Sigmoid colon (tissue), 6 donors: ENCODE measurements at regions not wholly inside any gene's neighbourhood (a gene's known extent, or its start where the extent isn't known, plus 50 kb on each side); places are given as distances from the start of the nearest gene placed in this dataset.

Experiments used
- DNase-seq: peaks from one replicate; pipeline ENCODE4 v3.0.0-alpha.2; 2019
- H3K27ac ChIP-seq, 4 donors: fragments of 200-600 bp; sonication (generic); one replicate each; pipeline ENCODE4 v1.5.1; 2016 to 2019; ENCODE audit warnings: mild to moderate bottlenecking in 1 of 4
- H3K27me3 ChIP-seq, 3 donors: fragments of 200-600 bp; sonication (generic); one replicate each; pipeline ENCODE4 v1.5.1; 2019; ENCODE audit warnings: mild to moderate bottlenecking in 1 of 3
- H3K36me3 ChIP-seq, 4 donors: fragments of 200-600 bp; sonication (generic); one replicate each; pipeline ENCODE4 v1.5.1; 2016 to 2019
- H3K4me1 ChIP-seq, 4 donors: fragments of 200-600 bp; sonication (generic); one replicate each; pipeline ENCODE4 v1.5.1; 2017 to 2019
- H3K4me3 ChIP-seq, 4 donors: fragments of 200-600 bp; sonication (generic); one replicate each; pipeline ENCODE4 v1.5.1; 2017 to 2019; ENCODE audit warnings: mild to moderate bottlenecking in 2 of 4, moderate library complexity in 1 of 4
- H3K9me3 ChIP-seq, 4 donors: fragments of 200-600 bp in 3 of 4; sonication (generic) in 3 of 4; one replicate each; pipeline versions ENCODE4 v1.5.1 to v1.6.1; 2013 to 2019
- EP300 ChIP-seq, 4 donors: sonication (generic); formaldehyde crosslinking; IDR thresholded peaks; one replicate each; pipeline ENCODE4 v1.6.1; 2017; ENCODE audit warnings: antibody characterized with exemption in 4 of 4
- POLR2A ChIP-seq, 2 donors: fragments of 450-650 bp; IDR thresholded peaks; one replicate each; pipeline ENCODE4 v1.6.1; 2016; ENCODE audit warnings: antibody characterized with exemption in 2 of 2, mild to moderate bottlenecking in 2 of 2, moderate library complexity in 2 of 2
- POLR2AphosphoS5 ChIP-seq, 4 donors: sonication (generic); formaldehyde crosslinking; IDR thresholded peaks; one replicate each; pipeline ENCODE4 v1.6.1; 2017; ENCODE audit warnings: antibody characterized with exemption in 4 of 4
- WGBS, 2 donors: extraction: QIAGEN DNeasy Blood & Tissue Kit; methylation state at CpG; one replicate each; pipeline ENCODE4 v1.1.7; 2013; 5-methylcytosine and 5-hydroxymethylcytosine counted together
- intact Hi-C: fragments of 100-400 bp; cut with DNase I; formaldehyde crosslinking; loops from one replicate; pipeline ENCODE4 v1.15.1; 2023
- TF ChIP-seq, protein P1 (sequence below), 4 experiments: fragments of 450-650 bp in 3 of 4; fragments of 200-600 bp in 1 of 4; IDR thresholded peaks; one replicate each; pipeline ENCODE4 v1.5.1; 2016 to 2019; ENCODE audit warnings: antibody characterized with exemption in 4 of 4, mild to moderate bottlenecking in 3 of 4, moderate library complexity in 2 of 4
- donor health status: healthy with polysubstance abuse.
- donor health status: healthy.

DNA sequence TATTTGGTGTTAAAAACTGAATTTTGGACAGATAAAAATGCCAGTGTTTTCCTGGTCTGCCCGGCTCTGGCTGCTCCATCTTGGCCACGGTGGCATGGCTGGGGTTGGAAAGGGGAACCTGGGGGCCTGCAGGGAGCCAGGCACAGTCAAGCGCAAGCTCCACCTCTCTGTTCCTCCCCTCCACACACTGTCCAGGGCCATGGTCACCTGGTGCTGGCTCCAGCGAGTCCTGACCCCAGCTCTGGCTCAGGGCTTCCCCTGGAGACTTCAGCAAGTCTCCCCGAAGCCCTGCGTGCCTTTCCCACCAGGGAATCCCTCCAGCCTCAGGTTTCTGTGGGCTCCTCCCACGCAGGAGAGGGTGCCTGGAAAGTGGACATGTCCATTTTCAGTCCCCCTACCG, 298.5 kb downstream of the QKI start:
- Histone ChIP-seq H3K27me3 (no peaks in the 10 kb centered on the region), H3K27ac (peak overlapping the region in 3 of 4 donors; percentile 33 to 65 (median 47)), H3K4me1 (peaks cover 0 to 19% (median 4%) of the 10 kb centered on the region in 4 donors), H3K4me3 (no peak overlapping the region), H3K9me3 (no peaks in the 10 kb centered on the region), H3K36me3 (no peaks in the 10 kb centered on the region)
- intact Hi-C loops = no loop called here
- WGBS, 2 donors = 71 to 76% methylated on average over 8 of the region's 8 CpGs
- no peak for DNase-seq
- TF ChIP-seq POLR2AphosphoS5 (IDR thresholded peaks at IDR 0.05) (no peak), EP300 (IDR thresholded peaks at IDR 0.05) (no peak), POLR2A (IDR thresholded peaks at IDR 0.05) (no peak)
- TF ChIP-seq, protein P1, sequence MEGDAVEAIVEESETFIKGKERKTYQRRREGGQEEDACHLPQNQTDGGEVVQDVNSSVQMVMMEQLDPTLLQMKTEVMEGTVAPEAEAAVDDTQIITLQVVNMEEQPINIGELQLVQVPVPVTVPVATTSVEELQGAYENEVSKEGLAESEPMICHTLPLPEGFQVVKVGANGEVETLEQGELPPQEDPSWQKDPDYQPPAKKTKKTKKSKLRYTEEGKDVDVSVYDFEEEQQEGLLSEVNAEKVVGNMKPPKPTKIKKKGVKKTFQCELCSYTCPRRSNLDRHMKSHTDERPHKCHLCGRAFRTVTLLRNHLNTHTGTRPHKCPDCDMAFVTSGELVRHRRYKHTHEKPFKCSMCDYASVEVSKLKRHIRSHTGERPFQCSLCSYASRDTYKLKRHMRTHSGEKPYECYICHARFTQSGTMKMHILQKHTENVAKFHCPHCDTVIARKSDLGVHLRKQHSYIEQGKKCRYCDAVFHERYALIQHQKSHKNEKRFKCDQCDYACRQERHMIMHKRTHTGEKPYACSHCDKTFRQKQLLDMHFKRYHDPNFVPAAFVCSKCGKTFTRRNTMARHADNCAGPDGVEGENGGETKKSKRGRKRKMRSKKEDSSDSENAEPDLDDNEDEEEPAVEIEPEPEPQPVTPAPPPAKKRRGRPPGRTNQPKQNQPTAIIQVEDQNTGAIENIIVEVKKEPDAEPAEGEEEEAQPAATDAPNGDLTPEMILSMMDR (IDR thresholded peaks at IDR 0.05) = no peak

DNA sequence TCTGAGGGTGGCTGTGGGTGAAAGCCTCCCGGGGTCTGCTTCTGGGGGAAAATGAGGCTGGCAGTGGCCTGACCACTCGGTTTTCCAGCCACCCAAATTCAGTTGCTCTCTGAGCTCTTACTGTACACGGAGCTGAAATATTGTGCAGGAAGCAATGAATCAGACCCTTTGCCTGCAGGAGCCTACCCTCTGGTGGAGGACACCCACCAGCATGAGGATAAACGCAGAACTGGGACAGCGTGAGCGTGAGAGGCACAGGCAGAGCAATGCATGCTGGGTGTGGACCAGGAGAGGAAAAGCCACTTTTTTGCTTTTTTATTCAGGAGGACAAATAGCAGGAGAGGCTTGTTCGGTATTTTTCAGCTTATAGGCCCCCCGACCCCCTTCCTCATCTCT, 298.0 kb downstream of the QKI start:
- Histone ChIP-seq H3K36me3 (no peaks in the 10 kb centered on the region), H3K27ac (peak overlapping the region in 3 of 4 donors; percentile 33 to 65 (median 47)), H3K4me3 (no peak overlapping the region), H3K27me3 (no peaks in the 10 kb centered on the region), H3K9me3 (no peaks in the 10 kb centered on the region), H3K4me1 (peaks cover 0 to 24% (median 6%) of the 10 kb centered on the region in 4 donors)
- DNase-seq = no peak
- 70 to 77% methylated on average over 8 of the region's 8 CpGs for WGBS, 2 donors
- intact Hi-C loops = no loop called here
- TF ChIP-seq POLR2A (IDR thresholded peaks at IDR 0.05) = no peak

DNA sequence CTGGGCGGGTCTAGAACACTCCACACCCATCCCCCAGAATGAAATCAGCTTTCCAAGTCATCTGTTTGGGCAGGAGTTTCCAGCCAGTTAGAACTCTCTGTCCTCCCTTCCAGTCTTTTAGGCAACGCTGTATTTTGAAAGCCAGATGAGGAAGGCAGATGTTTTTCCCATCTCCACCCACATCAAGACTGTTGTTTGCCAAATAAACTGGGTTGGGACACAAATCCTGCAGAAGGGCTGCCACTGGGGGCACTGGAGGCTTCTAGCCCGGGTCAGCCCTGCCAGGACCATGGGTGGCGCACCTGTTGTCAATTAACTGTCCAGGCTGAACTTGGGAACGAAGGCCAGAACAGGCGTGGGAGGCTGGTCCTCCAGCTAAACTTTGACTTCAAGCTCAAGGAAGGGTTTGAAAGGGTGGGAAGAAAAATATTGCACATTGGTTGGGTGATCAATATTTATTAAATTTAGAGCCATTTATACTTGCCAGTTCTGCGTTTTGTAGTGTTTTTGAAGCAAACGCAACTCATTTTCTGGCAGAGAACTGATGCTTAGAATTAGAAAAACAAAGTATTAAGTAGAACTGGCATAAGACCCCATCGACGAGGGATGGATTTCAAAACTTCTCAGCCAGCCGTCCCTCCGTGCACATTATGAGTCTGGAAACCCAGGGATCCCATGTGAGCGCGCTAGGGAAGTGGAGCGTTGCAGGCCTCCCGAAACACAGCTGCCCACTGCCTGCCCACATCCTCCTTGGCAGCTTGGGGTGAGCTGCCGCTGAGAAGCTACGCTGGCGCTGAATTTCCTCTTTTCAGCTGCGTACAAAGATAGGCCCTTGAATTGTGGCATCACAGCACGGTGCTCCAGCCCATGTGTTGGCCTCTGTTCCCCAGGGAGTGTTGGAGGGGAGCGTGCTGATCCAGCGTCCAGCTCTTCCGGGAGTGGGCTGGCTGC, 297.4 kb downstream of the QKI start:
- Histone ChIP-seq H3K4me3 (no peak overlapping the region), H3K27me3 (no peaks in the 10 kb centered on the region), H3K9me3 (no peaks in the 10 kb centered on the region), H3K27ac (peak overlapping the region; percentile 28 to 71 (median 40)), H3K36me3 (no peaks in the 10 kb centered on the region), H3K4me1 (peaks cover 0 to 27% (median 9%) of the 10 kb centered on the region in 4 donors)
- TF ChIP-seq, protein P1 (IDR thresholded peaks at IDR 0.05) = no peak
- no peak for TF ChIP-seq POLR2A (IDR thresholded peaks at IDR 0.05)
- TF ChIP-seq POLR2AphosphoS5 (IDR thresholded peaks at IDR 0.05) = peak; percentile 43 to 55 (median 44)
- WGBS, 2 donors = 49 to 68% methylated on average over 24 of the region's 24 CpGs
- intact Hi-C loops = no loop called here
- DNase-seq = peak; percentile 88

DNA sequence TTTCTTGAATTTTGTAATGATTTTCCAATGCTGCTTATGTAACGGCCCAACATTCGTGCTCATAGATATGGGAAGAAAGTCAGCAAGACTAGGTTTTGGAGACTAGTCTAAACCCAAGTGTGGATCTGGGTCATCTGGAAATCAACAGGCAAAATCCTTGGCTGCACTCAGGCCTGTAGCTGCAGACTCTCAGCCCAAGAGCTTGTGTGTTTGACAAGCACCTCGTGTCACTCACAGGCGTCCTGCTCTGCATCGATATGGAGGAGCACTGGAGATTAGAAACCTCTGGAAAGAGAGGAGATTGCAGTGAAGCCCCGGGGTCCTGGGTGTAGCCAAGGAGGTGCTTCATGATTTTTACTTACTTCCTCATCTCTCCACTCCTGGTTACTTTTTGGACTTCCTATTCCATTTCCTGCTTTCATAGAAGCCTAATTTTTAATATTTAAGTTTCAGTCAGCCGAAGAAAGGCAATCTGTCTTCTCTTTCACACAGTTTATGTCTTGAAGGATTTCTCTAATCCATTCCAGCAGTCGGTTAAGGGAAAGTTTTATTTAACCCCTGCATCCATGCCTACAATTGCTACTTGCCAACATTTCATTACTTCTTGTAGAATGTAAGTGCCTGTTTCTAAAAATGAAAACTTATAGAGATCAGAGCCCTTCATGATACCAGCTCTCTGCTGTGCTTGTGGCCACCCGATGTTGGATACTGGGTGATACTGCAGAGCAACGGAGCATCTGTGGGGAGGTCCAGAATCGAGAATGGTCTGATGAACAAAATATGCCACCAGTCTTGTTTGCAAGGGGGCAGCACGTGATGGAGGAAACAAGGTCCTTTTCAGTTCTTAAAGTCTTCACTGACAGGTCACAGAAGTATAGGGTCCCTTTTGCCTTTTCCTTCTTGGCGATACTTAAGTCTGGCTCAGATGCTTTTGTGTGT, 296.3 kb downstream of the QKI start:
- TF ChIP-seq POLR2AphosphoS5 (IDR thresholded peaks at IDR 0.05) = no peak
- TF ChIP-seq, protein P1 (IDR thresholded peaks at IDR 0.05) = no peak
- TF ChIP-seq POLR2A (IDR thresholded peaks at IDR 0.05) = no peak
- 62 to 71% methylated on average over 13 of the region's 13 CpGs for WGBS, 2 donors
- DNase-seq = no peak
- Histone ChIP-seq H3K36me3 (no peaks in the 10 kb centered on the region), H3K4me3 (no peak overlapping the region), H3K9me3 (no peaks in the 10 kb centered on the region), H3K4me1 (peaks cover 0 to 27% (median 9%) of the 10 kb centered on the region in 4 donors), H3K27ac (peak overlapping the region; percentile 10 to 71 (median 36)), H3K27me3 (no peaks in the 10 kb centered on the region)
- intact Hi-C loops = no loop called here

DNA sequence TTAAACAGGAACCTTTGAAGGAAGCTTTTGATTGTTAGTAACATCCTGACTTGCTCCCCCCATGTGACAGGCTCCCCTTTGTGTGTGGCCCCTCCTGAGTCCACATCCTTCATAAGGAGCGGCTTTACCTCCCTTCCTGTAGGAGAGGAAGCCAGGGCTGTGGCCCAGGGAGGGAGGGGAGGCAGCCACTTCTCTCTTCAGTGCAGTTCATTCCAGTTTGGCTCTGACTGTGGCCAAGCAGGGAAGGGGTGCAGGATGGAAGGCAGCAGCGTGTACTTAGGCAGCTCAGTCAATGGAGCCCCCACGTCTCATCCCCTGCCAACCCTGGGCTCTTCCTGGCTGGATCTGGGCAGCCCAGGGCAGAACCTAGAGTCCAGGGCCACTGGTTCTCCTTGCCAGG, 295.2 kb downstream of the QKI start:
- DNase-seq = no peak
- Histone ChIP-seq H3K4me3 (no peak overlapping the region), H3K9me3 (no peaks in the 10 kb centered on the region), H3K27me3 (no peaks in the 10 kb centered on the region), H3K4me1 (peaks cover 0 to 27% (median 9%) of the 10 kb centered on the region in 4 donors), H3K36me3 (no peaks in the 10 kb centered on the region), H3K27ac (peak overlapping the region; percentile 32 to 71 (median 42))
- intact Hi-C loops = no loop called here
- TF ChIP-seq, protein P1 (IDR thresholded peaks at IDR 0.05) = no peak
- TF ChIP-seq POLR2A (IDR thresholded peaks at IDR 0.05) (no peak), EP300 (IDR thresholded peaks at IDR 0.05) (no peak), POLR2AphosphoS5 (IDR thresholded peaks at IDR 0.05) (no peak)
- 60% methylated on average over 3 of the region's 3 CpGs for WGBS, 2 donors
